Mesenteric fat pad (tissue), 1 donor: ENCODE measurements at regions not wholly inside any gene's neighbourhood (a gene's known extent, or its start where the extent isn't known, plus 50 kb on each side); places are given as distances from the start of the nearest gene placed in this dataset.

ENCODE experiments used
- DNase-seq: peaks from one replicate; pipeline ENCODE4 v3.0.0-alpha.2; 2020; ENCODE audit warnings: low spot score
- donor health status: DM: yes; HTN: yes; CAD: no.

- DNase-seq = no peak
These were observed 56.4 kb upstream of the SPOCK3 start for GRCh38 chr4:167290678-167291077.

DNA sequence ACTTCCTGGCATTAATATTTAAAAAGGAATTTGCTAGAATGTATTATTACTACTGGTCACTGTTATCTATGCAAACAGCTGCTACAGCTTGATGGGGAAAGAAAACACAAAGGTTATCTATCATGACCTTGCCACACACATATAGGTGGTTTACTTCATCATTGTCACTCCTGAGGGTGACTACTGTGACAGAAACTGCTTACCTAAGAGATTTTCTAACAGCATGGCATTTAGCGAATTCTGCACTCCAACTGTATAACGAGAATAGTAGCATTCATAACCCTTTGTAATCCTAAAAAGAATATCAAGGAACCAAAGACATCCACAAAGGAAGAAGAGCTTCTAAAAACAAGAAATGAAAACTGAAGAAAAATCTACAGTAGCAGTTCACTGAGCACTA, 74.6 kb upstream of the SPOCK3 start:
- no peak for DNase-seq

- no peak for DNase-seq
These were observed 87.0 kb upstream of the SPOCK3 start for GRCh38 chr4:167321299-167321698.

DNA sequence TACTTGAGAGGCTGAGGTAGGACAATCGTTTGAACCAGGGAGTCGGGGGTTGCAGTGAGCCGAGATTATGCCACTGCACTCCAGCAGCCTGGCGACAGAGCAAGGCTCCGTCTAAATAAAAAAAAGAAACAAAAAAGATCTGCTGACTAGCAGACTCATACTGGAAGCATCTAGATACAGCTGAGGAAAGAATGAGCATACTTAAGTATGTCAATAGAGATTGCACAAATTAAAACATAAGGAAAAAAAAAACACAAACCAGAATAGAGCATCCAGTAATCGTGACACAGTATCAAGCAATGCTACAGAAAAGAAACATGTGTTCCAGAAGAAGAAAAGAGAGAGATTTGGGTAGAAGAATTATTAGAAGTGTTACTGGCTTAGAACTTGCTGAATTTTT, 105.5 kb upstream of the SPOCK3 start:
- DNase-seq = no peak

GRCh38 chr4:167359711-167360110, 125.4 kb upstream of the SPOCK3 start:
- DNase-seq = no peak

DNA sequence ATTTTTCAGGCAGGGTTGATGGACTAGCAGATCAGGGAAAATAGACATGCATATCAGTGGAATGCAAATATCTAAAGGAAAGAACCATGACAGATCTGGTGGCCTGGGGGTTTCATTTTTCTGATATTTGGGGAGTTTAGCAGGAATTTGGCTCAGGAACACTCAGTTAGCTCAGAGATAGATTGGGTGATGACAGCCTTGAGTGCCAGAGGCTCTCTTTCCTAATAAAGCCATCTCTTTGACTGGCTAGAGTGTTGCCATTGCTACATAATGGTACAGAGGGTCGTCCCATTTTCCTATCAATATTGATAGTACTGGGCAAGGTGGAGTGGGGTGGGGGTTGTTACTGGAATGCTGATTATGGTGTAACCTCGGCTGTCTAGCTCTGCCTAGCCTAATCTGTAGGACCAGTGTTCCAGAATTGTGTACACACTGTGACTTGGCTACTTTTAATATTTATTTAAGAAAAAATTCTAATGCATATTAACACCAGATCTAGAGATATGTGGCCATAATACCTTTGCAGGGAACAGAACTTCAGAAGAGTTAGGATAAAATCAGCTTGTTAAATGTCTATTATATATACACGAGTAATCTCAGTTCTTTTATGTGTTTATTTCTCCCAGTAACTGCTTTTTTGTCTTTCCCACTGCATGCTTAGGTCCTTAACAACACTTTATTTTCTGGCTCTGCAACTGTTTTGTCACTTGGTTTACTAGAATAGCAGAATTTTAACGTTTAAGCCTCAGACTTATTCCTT, 145.0 kb upstream of the SPOCK3 start:
- DNase-seq = no peak

DNA sequence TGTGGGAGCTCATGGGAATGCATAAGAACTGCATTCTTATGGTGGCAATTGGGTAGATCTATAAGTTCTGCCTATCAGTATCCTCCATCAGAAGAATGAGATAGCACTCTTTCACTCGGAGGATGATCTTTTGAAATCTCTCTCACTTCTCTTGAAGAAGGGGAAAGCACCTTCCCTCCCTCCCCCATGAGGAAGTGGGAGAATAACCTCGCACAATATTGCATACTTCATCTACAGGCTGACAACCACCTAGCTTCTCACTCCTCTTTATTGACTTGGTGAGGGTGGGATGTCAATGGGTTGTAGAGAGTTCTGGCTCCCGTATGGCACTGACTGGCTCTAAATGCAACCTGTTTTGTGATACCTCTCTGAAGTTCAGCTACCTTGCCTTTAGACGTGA, 146.7 kb upstream of the SPOCK3 start:
- DNase-seq = no peak

- DNase-seq = no peak
These were observed 149.0 kb upstream of the SPOCK3 start for GRCh38 chr4:167383291-167383690.

DNA sequence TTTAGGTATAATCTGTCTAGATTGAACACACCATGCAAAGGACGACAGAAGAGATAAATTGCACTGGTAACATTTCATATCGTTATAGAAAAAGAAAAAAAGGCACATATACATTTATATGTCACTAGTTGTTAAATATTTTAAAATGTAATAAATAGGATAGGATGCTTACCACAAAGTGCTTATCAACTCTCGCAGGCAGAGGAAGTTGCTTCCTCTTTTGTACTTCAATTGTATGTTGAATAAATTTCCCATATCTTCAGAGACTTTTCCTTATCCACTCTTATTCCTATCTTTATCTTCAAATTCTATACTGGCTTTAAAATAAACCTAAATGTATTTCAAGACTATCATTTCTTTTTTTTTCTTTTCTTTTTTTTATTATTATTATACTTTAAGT, 163.3 kb upstream of the SPOCK3 start:
- no peak for DNase-seq

DNA sequence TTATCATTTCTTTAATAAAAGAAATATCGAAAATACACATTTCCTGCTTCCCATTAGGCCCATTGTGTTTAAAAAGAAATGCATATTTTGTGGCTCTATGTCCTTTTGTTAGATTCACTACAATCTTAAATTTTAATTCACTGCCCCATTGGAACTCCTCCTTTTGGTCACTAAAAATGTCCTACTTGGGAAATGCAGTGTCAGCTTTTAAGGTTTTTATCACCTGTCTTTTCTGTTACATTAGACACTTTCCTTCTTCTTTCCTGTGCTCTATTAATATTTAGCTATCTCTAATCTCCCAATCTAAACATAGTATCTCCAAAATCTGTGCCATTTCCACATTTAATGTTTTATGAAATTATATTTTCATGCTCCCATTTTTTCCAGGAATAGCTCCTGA, 164.9 kb upstream of the SPOCK3 start:
- no peak for DNase-seq

- DNase-seq = no peak
These were observed 171.9 kb upstream of the SPOCK3 start for GRCh38 chr4:167406181-167406580.

DNA sequence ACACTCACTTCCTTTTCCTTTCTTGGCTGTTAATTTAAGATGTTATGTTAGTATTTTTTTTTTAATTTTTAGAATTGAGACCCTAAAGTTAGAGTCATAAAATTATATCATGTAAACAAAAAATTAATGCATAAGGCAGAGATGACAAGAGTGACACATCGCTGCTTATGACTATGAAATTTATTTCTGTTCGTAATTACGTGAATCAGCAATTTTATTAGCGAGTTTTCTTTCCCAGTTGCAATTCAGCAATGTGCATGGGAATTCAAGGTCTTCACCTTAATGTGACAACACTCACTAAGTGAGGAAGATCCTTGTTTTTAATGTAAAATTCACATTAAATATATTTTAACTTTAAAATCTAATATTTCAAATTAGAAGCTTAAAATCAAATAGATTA, 181.2 kb upstream of the SPOCK3 start:
- DNase-seq = no peak

- no peak for DNase-seq
These were observed 185.3 kb upstream of the SPOCK3 start for GRCh38 chr4:167419468-167420140.

DNA sequence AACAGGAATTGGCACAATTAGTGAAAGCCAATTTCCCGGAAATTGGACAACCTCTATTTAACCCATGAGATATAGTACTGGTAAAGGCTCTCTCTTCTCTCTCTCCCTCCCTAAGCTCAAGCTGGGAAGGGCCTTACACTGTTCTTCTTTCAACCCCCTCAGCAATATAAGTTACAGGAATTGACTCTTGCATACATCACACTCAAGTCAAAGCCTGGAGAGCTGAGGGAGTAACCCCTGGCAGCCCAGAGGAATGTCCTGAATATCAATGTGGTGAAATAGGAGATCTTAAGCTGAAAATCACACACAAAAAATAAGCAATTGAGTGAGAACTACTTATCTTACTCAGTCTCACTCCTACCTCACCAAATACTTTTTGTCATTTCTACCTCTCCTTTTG, 186.9 kb upstream of the SPOCK3 start:
- DNase-seq = no peak

DNA sequence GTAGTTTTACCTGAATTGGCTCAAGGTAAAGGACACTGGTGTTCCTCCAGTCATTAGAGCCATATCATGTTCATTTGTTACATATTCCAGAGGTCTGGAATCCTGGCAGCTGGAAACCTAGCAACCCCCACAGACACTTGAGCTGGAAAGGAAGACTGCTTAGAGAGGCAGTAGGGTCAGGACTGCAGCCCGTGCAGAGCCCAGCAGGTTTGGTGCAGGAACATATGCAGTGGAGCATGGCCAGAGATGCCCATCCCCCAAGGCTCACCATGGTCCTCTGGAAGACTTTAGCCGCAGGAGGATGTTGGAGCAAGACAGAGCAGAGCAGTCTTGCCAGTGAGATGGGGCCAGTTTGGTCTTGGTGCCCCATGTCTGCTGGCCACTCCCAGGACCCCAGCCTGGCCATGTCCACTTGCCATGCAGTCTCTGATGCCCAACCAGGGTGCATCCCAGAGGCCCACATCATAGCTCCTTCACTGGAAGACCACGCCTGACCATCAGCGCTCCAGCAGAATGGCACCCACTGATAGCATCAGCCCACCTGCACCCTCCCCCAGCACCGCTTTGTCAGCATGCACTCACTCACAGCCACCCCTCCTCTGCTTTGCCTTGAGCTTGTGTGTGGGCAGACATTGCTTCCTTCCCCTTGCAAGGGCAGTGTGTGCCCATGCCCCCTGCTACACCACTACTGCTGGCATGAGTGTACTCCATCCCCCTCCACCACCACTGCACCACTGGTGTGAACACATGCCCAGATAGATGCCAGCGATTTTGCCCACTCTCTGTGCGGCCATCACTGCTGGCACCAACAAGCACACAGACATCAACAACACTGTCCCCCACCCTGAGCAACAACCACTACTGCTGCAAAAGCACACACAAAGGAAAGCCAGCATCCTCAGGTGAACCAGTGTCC, 190.3 kb upstream of the SPOCK3 start:
- no peak for DNase-seq

DNA sequence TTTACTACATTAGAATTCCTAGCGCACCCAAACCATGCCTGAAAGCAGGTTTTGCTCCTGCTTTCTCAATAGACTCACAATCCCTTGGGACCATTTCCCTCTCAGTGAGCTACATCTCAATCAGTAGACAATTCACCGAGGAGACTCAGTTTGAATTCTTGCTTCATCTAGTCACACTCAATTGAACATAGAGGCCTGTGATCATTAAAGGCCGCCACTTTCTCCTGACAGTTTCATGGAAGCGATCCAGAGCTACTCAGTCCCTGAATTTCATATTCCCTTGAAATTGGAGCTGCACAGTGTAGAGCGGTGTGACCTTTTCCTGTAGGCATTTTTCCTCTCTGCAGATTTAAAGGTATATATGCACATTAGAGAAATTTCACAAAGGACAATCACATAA, 193.9 kb upstream of the SPOCK3 start:
- DNase-seq = no peak

- no peak for DNase-seq
These were observed 197.1 kb upstream of the SPOCK3 start for GRCh38 chr4:167431371-167431770.

DNA sequence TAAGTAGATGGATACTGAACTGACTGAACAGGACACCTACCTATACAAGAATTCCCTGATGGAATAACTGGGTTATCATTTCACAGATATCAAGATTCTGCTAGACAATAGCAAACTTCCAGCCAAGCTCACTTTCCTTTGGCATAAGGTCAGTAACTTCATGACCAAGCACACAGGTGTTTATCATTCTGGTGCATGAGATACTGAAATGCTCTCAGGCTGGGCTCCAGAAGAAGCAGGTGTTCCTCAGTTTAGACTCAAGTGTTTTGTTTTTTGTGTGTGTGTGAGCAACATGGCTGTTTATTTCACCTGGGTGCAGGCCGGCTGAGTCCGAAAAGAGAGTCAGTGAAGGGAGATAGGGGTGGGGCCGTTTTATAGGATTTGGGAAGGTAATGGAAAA, 201.5 kb upstream of the SPOCK3 start:
- no peak for DNase-seq

GRCh38 chr4:167443841-167444240, 209.5 kb upstream of the SPOCK3 start:
- DNase-seq = no peak

DNA sequence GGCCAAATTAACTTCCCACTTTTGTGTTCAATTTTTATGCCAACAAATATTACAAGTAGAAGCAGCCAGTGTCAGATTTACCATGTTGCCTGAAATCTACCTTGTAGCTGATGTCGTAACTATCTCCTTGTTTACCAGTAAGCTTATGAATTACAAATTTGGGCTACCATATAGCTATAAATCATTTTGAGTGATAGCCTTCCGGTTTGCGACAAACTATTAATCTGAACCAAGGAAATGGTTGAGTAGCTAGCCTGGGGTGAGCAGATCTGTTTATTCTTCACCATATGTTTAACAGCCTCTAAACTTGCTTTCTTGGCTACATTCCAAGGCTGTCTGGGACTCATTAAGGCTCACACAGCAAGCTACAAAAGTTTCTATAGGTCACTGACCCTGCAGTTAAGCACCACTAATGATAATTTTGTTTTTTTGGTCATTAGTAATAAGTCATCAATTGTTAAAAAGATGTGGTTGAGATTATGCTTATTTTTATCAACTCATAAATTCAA, 218.7 kb upstream of the SPOCK3 start:
- no peak for DNase-seq

DNA sequence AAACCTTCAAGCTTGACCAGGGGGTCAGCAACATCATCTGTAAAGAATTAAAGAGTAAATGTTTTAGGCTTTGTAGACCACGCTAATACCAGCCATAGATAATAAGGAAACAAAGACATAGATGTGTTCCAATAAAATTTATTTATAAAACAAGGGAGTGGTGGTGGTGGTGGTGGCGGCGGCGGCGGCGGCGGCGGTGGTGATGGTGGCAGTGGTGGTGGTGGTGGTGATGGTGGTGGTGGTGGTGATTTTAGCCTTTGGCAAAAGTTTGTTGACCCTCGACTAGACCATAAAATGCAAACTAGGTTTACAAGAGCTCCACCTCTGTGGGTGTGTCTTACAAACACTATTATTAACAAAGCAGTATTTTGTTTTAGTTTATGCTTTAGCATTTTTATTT, 222.3 kb upstream of the SPOCK3 start:
- DNase-seq = no peak

GRCh38 chr4:167469436-167469835, 235.1 kb upstream of the SPOCK3 start:
- no peak for DNase-seq
